ENCODE measurements at regions not wholly inside any gene's neighbourhood (a gene's known extent, or its start where the extent isn't known, plus 50 kb on each side); places are given as distances from the start of the nearest gene placed in this dataset.
"Not testable (repeated sequence)": the region's sequence is repeated elsewhere in the genome, so short reads cannot be mapped to it uniquely, and the experiment has no call there.

DNA sequence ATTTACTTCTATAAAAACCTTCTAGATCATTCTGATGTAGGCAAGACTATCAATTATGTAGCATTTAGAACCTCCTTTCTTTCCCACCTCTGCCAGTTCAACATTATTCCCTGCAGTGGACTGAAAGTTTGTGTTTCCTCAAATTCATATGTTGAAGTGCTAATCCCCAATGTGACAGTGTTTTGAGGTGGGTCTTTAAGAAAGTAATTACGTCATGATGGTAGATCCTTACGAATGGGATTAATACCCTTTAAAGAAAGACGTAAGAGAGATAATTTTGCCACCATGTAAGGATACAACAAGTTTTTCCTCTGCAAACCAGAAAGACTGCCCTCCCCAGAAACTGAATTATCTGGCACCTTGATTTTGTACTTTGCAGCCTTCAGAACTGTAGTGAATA, 1489.7 kb upstream of the SEL1L start:
- no peak for DNase-seq

DNA sequence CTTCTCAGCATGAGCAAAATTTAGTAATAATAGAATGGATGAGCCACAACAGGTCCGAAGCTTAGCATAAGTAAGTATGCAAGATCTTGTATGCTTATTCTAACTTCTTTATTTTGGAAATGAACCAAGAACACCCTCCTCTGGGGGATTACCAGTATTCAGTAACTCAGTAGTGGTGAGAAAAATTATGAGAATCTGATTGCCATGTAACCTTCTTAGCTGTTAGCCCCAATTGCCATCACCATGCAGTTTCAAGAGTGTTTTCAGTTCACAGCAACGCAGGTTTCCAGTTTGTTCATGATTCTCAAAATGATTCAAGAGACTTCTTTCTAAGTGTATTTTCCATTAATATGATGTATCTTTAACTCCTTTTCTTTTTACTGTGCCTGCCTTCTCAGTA, 1507.6 kb upstream of the SEL1L start:
- no peak for DNase-seq

DNA sequence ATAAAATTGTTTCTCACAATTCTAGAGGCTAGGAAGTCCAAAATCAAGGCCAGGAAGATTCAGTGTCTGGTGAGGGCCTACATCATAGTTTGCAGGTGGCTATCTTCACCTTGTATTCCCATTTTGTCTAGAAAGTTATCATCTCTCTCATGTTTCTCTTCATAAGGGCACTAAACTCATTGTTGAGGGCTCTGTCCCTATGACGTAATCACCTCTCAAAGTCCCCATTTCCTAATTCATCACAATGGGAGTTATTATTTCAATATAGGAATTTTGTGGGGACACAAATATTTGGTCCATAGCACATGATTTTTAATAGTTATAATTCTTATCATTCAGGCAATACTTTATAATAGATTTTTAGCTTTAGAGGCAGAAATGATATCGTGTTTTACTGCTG, 1509.2 kb upstream of the SEL1L start:
- no peak for DNase-seq

DNA sequence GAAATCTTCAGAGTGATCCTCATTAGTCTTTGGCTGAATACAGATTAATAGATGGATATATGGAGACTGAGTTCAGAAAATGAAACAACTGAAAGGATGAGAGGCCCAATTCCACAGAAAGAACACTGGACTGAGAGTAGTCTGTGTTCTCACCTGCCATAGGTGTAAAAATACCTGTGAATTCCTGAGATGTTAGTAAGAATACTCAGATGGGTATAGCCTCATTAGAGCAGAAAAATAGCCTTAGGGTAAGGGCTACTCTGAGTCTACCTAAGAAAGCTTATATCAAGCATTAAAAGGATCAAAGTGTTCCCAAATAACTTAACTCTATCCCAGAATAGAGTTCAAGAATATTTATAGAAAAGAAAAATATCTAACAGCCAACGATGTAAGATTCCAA, 1510.3 kb upstream of the SEL1L start:
- DNase-seq: no peak

GRCh38 chr14:83047059-83047830, 1513.6 kb upstream of the SEL1L start:
- DNase-seq: no peak

- DNase-seq: no peak
These were observed 1519.5 kb upstream of the SEL1L start for GRCh38 chr14:83053022-83053710.

DNA sequence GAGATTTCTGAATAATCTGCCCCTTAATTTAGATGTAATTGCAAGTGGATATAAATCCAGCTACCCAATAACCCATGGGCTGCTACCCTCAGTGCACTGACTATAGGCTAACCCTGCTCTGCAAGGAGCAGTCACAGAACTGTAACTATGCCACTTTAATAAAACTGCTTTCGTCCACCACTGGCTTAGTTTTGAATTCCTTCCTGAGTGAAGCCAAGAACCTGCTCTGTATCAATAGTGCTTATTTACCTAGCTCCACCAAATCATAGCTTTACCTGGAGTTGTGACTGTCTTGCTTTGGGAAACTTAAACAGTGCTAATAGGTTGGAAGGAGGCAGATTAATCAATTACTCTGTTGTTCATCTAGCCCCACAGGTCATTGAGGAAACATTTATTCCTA, 1524.4 kb upstream of the SEL1L start:
- no peak for DNase-seq

GRCh38 chr14:83071888-83072501, 1538.3 kb upstream of the SEL1L start:
- no peak for DNase-seq

DNA sequence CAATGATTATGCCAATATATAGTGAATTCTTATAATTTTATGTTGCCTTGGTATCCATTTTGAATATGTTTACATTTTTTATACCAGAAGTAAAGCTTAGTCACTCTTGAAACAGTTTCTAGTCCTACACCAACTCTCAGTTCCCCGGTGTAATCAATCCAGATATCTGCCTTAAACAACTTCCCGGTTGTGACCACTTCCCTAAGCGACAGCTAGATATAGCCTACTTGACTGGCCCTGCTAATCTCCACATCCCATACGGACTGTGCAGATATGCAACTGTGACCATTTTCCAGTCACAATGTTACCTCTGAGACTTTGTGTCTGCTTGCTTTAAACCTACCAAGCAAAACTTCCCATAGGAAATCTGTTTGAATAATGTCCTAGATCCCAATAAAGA, 1551.5 kb upstream of the SEL1L start:
- DNase-seq: no peak

GRCh38 chr14:83085725-83086124, 1552.1 kb upstream of the SEL1L start:
- no peak for DNase-seq

- not testable (repeated sequence) for DNase-seq
These were observed 1558.6 kb upstream of the SEL1L start for GRCh38 chr14:83091991-83092956.

GRCh38 chr14:83096092-83096491, 1562.4 kb upstream of the SEL1L start:
- DNase-seq: no peak

DNA sequence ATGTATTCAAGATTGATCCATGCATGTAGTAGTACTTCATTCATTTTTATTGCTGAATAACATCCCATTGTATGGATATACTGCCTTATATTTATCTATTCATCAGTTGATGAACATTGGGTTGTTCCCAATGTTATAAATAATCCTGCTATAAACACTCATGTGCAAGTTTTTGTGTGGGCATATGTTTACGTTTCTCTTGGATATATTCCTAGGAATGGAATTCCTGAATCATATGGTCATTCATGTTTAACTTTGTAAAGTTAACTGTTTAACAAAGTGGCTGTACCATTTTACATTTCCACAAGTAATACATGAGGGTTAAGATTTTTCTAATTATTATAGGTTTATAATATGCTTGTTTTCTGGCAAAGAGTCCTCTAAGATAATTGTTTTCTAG, 1568.2 kb upstream of the SEL1L start:
- DNase-seq: no peak

GRCh38 chr14:83118029-83118428, 1584.4 kb upstream of the SEL1L start:
- no peak for DNase-seq

DNA sequence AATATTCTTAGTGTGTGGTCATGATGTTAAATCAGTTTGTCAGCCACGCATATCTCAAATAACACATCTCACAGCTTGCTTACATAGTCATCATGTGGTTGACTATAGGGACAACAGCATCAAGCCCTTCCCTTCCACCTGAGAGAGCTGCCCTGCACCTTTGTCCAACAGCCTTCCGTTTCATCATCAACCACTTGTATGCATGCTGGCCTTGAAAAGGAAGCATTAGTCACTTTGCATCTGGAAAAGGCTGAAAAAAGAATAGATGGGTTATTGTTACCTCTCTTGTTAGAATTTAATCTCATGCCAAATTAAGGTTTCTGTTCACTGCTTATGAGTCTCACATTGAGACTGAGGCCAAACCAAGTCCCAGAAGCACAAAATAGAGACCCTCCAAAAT, 1586.5 kb upstream of the SEL1L start:
- no peak for DNase-seq

- DNase-seq: no peak
These were observed 1592.4 kb upstream of the SEL1L start for GRCh38 chr14:83126076-83126475.

DNA sequence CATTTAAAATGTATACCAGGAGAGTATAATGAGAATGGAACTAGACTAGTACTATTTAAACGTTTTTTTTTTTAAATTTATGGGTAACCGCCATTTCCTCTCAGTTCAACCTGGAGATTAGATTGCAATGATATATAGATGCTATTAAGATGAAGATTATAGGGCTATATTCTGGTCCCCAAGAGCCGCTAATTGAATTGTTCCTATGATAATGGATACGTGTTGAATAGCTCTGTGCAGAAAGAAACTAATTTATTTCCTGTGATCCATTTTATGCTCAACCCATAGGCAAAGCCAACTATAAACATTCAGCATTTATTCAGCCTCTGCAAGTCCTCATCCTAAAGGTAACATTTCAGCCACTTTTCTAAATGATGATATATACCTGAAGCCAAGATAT, 1595.1 kb upstream of the SEL1L start:
- DNase-seq: no peak

GRCh38 chr14:83129496-83129895, 1595.8 kb upstream of the SEL1L start:
- DNase-seq: no peak

- DNase-seq: no peak
These were observed 1600.5 kb upstream of the SEL1L start for GRCh38 chr14:83133981-83134645.

DNA sequence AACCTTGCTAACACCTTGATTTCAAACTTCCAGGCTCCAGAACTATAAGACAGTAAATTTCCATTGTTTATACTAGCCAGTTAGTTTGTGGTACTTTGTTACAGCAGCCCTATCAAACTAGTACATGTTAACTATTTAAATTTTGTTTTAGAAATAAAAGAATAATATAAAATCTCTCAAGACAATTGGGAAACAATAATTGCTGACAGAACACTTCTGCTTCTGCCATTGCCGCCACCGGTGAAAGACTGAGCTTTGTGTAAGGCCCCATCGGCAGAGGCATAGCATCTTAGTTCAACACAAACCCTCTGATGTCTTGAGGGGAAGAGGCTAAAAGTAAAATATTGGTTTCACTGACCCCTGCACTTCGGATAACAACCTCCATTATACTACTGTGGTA, 1607.1 kb upstream of the SEL1L start:
- DNase-seq: no peak

DNA sequence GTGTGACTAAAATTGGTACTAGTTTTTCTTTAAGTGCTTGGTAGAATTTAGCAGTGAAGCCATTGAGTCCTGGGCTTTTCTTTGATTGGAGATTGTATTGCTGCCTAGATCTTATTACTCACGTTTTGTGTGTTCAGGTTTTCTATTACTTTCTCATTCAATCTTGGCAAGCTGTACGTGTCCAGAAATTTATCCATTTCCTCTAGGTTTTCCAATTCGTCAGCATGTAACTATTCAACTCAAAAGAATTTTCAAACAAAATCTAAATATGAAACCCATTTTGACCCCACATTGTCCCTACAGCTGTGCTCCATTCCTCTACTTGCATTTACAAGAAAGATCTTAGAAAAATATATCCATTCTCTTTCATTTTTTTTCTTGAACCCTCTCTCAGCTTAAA, 1613.4 kb upstream of the SEL1L start:
- DNase-seq: no peak

DNA sequence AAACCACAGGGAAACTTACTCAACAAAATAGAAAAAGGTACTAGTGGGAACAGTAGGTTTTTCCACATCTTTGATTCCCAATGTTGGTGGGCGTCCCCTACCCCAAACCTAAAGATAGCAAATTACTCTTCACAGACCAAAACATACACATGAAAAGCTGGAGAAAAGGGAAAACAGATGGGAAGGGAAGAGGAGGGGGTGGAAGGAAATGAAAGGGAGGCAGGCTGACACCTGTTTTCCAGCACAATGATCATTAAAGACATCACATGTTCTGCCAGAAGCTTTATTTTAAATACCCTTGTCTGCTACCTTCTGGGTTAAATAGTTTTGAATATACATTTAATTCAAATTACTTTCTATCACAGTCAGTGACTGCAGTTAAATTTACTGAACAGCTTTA, 1617.9 kb upstream of the SEL1L start:
- no peak for DNase-seq

GRCh38 chr14:83153081-83153480, 1619.4 kb upstream of the SEL1L start:
- DNase-seq: no peak

Data from NCI-H774 (cell line).